ENCODE measurements at regions not wholly inside any gene's neighbourhood (a gene's known extent, or its start where the extent isn't known, plus 50 kb on each side); places are given as distances from the start of the nearest gene placed in this dataset.
"Not testable (repeated sequence)": the region's sequence is repeated elsewhere in the genome, so short reads cannot be mapped to it uniquely, and the experiment has no call there.

DNA sequence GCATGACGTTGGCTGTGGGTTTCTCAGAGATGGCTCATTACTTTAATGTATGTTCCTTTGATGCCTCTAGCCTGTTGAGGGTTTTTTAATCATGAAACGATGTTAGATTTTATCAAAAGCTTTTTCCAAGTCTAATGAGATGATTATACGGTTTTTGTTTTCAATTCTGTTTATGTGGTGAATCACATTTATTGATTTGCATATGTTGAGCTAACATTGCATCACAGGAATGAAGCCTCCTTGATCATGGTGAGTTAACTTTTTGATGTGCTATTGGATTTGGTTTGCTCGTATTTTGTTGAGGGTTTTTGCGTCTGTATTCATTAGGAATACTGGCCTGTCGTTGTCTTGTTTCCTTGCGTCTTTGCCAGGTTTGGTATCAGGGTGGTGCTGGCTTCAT is 52.3 kb upstream of the PTPN12 start:
- H3K27ac ChIP-seq, result no peak overlapping the region
- H3K4me1 ChIP-seq, result peaks cover 0 to 5% (median 0%) of the 10 kb centered on the region in 4 donors
- no peaks in the 10 kb centered on the region for H3K9me3 ChIP-seq
- no peaks in the 10 kb centered on the region for H3K27me3 ChIP-seq
- no peak overlapping the region for H3K4me3 ChIP-seq
- H3K36me3 ChIP-seq, result no peaks in the 10 kb centered on the region
- no peak for TF ChIP-seq POLR2A (IDR thresholded peaks at IDR 0.05)
- TF ChIP-seq, protein P1, sequence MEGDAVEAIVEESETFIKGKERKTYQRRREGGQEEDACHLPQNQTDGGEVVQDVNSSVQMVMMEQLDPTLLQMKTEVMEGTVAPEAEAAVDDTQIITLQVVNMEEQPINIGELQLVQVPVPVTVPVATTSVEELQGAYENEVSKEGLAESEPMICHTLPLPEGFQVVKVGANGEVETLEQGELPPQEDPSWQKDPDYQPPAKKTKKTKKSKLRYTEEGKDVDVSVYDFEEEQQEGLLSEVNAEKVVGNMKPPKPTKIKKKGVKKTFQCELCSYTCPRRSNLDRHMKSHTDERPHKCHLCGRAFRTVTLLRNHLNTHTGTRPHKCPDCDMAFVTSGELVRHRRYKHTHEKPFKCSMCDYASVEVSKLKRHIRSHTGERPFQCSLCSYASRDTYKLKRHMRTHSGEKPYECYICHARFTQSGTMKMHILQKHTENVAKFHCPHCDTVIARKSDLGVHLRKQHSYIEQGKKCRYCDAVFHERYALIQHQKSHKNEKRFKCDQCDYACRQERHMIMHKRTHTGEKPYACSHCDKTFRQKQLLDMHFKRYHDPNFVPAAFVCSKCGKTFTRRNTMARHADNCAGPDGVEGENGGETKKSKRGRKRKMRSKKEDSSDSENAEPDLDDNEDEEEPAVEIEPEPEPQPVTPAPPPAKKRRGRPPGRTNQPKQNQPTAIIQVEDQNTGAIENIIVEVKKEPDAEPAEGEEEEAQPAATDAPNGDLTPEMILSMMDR (IDR thresholded peaks at IDR 0.05), result no peak
- no peak for DNase-seq

DNA sequence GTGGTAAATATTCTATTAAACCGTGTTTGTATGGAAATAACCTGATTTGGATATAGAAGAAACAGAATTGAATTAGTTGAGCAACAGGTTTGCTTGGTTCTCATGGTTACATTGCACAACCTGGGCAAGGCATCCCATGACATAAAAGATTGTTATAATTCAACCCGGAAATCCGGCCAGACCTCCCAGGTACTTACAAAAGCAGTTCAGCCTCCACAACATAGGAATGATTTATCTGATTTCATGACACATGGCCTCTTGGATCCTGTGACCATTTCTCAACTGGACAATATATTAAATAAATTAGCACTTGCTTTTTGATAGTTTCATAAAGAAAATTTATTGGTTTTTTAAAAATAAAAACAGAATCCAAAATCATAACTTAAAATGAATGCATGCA is 55.1 kb upstream of the PTPN12 start:
- H3K4me1 ChIP-seq, result peaks cover 0 to 5% (median 0%) of the 10 kb centered on the region in 4 donors
- H3K27me3 ChIP-seq, result no peaks in the 10 kb centered on the region
- no peaks in the 10 kb centered on the region for H3K36me3 ChIP-seq
- TF ChIP-seq POLR2A (IDR thresholded peaks at IDR 0.05), result no peak
- TF ChIP-seq, protein P1 (IDR thresholded peaks at IDR 0.05), result no peak
- peak in 1 of 3 donors; percentile 71 for DNase-seq
- H3K9me3 ChIP-seq, result no peaks in the 10 kb centered on the region
- no peak overlapping the region for H3K4me3 ChIP-seq
- peak overlapping the region in 2 of 4 donors; percentile 3 to 54 for H3K27ac ChIP-seq

DNA sequence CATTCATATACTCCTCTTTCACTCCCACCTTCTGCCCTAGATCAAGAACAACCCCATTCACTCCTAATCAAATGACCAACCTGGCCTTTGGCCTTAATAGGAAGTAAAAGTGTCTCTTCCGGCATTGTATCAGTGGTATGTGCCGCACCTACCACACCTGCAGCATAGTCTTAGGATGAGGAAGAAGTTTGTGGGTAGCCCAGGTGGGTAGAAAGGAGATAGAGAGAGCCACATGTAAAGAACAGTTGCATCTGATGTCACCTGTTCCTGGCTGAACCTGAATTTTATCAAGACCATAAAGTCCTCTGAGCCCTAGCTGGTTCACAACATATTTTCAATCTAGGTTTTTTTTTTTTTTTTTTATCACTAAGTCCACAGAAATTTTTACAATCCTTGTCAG is 55.5 kb upstream of the PTPN12 start:
- no peaks in the 10 kb centered on the region for H3K9me3 ChIP-seq
- no peaks in the 10 kb centered on the region for H3K36me3 ChIP-seq
- H3K27me3 ChIP-seq, result no peaks in the 10 kb centered on the region
- DNase-seq, result peak in 1 of 3 donors; percentile 65
- peaks cover 0 to 5% (median 0%) of the 10 kb centered on the region in 4 donors for H3K4me1 ChIP-seq
- H3K27ac ChIP-seq, result peak overlapping the region in 3 of 4 donors; percentile 3 to 63 (median 54)
- TF ChIP-seq POLR2A (IDR thresholded peaks at IDR 0.05), result no peak
- TF ChIP-seq, protein P1 (IDR thresholded peaks at IDR 0.05), result no peak
- H3K4me3 ChIP-seq, result no peak overlapping the region

DNA sequence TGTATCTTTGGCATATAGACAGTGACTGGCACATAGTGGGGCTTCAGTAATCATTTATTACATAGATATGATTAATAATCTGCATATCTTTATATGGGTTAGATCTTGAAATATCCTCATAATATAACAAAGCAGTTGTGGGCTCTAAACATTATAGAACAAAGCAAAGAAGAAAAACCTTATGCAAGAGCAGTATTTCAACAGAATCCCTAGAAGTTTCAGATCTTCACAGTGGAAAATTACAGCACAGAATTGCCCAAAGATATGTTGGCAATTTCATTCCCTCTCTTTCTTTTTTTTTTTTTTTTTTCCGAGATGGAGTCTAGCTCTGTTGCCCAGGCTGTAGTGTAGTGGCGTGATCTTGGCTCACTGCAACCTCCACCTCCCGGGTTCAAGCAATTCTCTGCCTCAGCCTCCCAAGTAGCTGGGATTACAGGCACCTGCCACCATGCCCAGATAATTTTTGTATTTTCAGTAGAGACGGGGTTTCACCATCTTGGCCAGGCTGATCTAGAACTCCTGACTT is 56.9 kb upstream of the PTPN12 start:
- not testable (repeated sequence) for H3K27me3 ChIP-seq, H3K27ac ChIP-seq, H3K36me3 ChIP-seq, H3K4me3 ChIP-seq, DNase-seq, H3K4me1 ChIP-seq, H3K9me3 ChIP-seq

DNA sequence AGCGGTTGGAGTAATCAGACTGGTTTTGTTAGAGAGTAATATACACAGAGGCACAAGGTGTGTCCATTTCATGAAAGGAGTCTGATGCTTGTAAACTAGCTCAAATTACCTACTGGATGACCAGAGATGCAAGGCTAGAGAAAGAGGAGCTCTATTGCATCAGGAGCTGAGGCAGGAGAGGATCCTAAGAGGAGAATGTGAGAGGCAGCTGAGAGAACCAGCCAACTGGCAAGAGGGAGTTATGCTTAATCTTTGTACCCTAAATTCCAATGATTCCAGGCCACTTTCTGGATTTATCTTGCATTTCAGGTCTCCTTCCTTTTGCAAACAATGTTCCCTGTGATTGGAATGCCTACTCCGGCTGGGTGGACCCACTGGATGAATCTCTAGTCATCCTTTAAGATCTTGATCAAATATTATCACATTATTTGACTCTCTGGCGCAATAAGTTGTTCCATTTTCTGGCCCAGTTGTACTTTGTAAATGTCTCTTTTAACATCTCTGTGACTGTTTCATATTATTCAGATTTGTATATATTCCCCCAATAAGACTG is 57.5 kb upstream of the PTPN12 start:
- no peak overlapping the region for H3K4me3 ChIP-seq
- no peaks in the 10 kb centered on the region for H3K27me3 ChIP-seq
- TF ChIP-seq, protein P1 (IDR thresholded peaks at IDR 0.05), result no peak
- TF ChIP-seq POLR2A (IDR thresholded peaks at IDR 0.05), result no peak
- no peak for DNase-seq
- no peaks in the 10 kb centered on the region for H3K9me3 ChIP-seq
- H3K36me3 ChIP-seq, result no peaks in the 10 kb centered on the region
- no peak overlapping the region for H3K27ac ChIP-seq
- H3K4me1 ChIP-seq, result peaks cover 0 to 5% (median 0%) of the 10 kb centered on the region in 4 donors

DNA sequence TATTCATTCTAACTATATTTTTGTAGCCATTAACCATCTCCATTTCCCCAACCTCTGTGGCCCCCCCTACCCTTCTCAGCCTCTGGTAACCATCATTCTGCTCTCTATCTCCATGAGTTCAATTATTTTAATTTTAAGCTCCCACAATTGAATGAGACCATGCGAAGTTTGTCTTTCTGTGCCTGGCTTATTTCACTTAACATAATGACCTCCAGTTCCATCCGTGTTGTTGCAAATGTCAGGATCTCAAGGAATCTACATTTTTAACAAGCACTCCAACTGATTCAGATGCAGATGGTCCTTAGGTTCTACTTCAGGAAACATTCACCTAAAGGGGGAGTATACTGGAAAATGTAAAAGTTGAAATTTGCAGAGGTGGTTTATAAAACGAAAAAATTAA is 60.2 kb upstream of the PTPN12 start:
- TF ChIP-seq, protein P1 (IDR thresholded peaks at IDR 0.05), result no peak
- no peak for TF ChIP-seq POLR2A (IDR thresholded peaks at IDR 0.05)
- H3K4me1 ChIP-seq, result peaks cover 0 to 5% (median 0%) of the 10 kb centered on the region in 4 donors
- H3K9me3 ChIP-seq, result no peaks in the 10 kb centered on the region
- H3K4me3 ChIP-seq, result no peak overlapping the region
- H3K27ac ChIP-seq, result no peak overlapping the region
- no peaks in the 10 kb centered on the region for H3K36me3 ChIP-seq
- H3K27me3 ChIP-seq, result no peaks in the 10 kb centered on the region
- no peak for DNase-seq

Data from Peyer's patch (tissue), 4 donors.